ENCODE measurements at regions not wholly inside any gene's neighbourhood (a gene's known extent, or its start where the extent isn't known, plus 50 kb on each side); places are given as distances from the start of the nearest gene placed in this dataset.

DNA sequence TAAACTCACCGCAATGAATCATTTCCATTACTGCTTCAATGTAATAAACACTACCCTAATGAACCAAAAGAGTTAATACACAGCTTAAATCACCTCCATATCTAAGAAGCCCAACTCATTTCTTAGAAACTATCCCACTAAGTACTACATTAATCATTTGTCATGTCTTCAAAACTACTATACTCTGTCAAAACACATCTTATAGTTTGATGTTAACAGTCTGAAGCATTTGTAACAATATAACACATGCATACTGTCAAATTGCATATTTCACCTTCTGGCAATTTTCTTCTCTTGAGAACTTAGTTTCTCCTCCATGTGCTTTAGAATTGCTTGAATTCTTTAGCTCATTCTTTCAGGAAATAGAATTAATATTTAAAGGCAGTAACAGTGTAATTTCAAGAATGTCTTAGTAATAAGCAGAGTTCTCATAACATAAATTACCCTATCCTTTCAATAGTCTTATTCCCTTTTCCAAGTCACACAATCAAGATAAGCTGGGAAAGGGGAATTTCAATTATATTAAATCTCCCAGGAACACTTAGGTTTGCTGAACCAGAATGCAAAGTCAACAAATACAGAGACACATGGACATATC is 199.7 kb downstream of the ATPSCKMT start (continued):
- TF ChIP-seq CHD2 (IDR thresholded peaks at IDR 0.05; ENCODE audit: low read length) (no peak), POU5F1 (IDR thresholded peaks at IDR 0.05; ENCODE audit: low read depth, low read length) (no peak), BRCA1 (IDR thresholded peaks at IDR 0.05; ENCODE audit: low read depth, low read length) (no peak), CBX8 (IDR thresholded peaks at IDR 0.05; ENCODE audit: borderline replicate concordance, low read depth, low read length) (no peak), KDM4A (IDR thresholded peaks at IDR 0.05; ENCODE audit: low read depth, low read length, severe bottlenecking) (no peak), EGR1 (IDR thresholded peaks at IDR 0.05; ENCODE audit: borderline replicate concordance, low read depth, low read length) (no peak), CHD1 (IDR thresholded peaks at IDR 0.05; ENCODE audit: low read depth, low read length) (no peak), ZNF274 (IDR thresholded peaks at IDR 0.05; ENCODE audit: borderline replicate concordance, extremely low read depth, low read length) (no peak), POLR2A (IDR thresholded peaks at IDR 0.05; ENCODE audit: control extremely low read depth in 1 of 2, low read depth in 2 of 2, low read length in 2 of 2) (no peak), JUND (IDR thresholded peaks at IDR 0.05; ENCODE audit: low read length) (no peak)
